ENCODE measurements at regions not wholly inside any gene's neighbourhood (a gene's known extent, or its start where the extent isn't known, plus 50 kb on each side); places are given as distances from the start of the nearest gene placed in this dataset.
"Not testable (repeated sequence)": the region's sequence is repeated elsewhere in the genome, so short reads cannot be mapped to it uniquely, and the experiment has no call there.

- Mint-ChIP-seq H3K36me3 (ENCODE audit: unreplicated experiment) (no peaks in the 10 kb centered on the region), H3K9me3 (ENCODE audit: unreplicated experiment) (no peaks in the 10 kb centered on the region), H3K27me3 (ENCODE audit: unreplicated experiment) (no peaks in the 10 kb centered on the region), H3K4me1 (ENCODE audit: low read depth, unreplicated experiment) (no peaks in the 10 kb centered on the region), H3K4me3 (ENCODE audit: unreplicated experiment) (no peak overlapping the region), H3K27ac (ENCODE audit: unreplicated experiment) (no peak overlapping the region)
- no peak for DNase-seq
- TF ChIP-seq CTCF (IDR thresholded peaks at IDR 0.05; ENCODE audit: partially characterized antibody, unreplicated experiment), result no peak
Measured at GRCh38 chr2:139694327-139694726, 914.1 kb upstream of the NXPH2 start.

- Mint-ChIP-seq H3K36me3 (ENCODE audit: unreplicated experiment) (no peaks in the 10 kb centered on the region), H3K4me3 (ENCODE audit: unreplicated experiment) (no peak overlapping the region), H3K27me3 (ENCODE audit: unreplicated experiment) (peaks cover 2% of the 10 kb centered on the region), H3K9me3 (ENCODE audit: unreplicated experiment) (no peaks in the 10 kb centered on the region), H3K4me1 (ENCODE audit: low read depth, unreplicated experiment) (peaks cover 7% of the 10 kb centered on the region), H3K27ac (ENCODE audit: unreplicated experiment) (no peak overlapping the region)
- DNase-seq, result no peak
- no peak for TF ChIP-seq CTCF (IDR thresholded peaks at IDR 0.05; ENCODE audit: partially characterized antibody, unreplicated experiment)
Measured at GRCh38 chr2:139686205-139686604, 906.0 kb upstream of the NXPH2 start.

GRCh38 chr2:139685090-139685983, 905.1 kb upstream of the NXPH2 start:
- no peaks in the 10 kb centered on the region for H3K9me3 Mint-ChIP-seq (ENCODE audit: unreplicated experiment)
- peaks cover 7% of the 10 kb centered on the region for H3K4me1 Mint-ChIP-seq (ENCODE audit: low read depth, unreplicated experiment)
- no peak for DNase-seq
- no peak overlapping the region for H3K4me3 Mint-ChIP-seq (ENCODE audit: unreplicated experiment)
- H3K27ac Mint-ChIP-seq (ENCODE audit: unreplicated experiment), result no peak overlapping the region
- no peaks in the 10 kb centered on the region for H3K36me3 Mint-ChIP-seq (ENCODE audit: unreplicated experiment)
- no peak for TF ChIP-seq CTCF (IDR thresholded peaks at IDR 0.05; ENCODE audit: partially characterized antibody, unreplicated experiment)
- peaks cover 2% of the 10 kb centered on the region for H3K27me3 Mint-ChIP-seq (ENCODE audit: unreplicated experiment)

- Mint-ChIP-seq H3K27me3 (ENCODE audit: unreplicated experiment) (peaks cover 2% of the 10 kb centered on the region), H3K36me3 (ENCODE audit: unreplicated experiment) (no peaks in the 10 kb centered on the region), H3K4me3 (ENCODE audit: unreplicated experiment) (no peak overlapping the region), H3K27ac (ENCODE audit: unreplicated experiment) (no peak overlapping the region), H3K9me3 (ENCODE audit: unreplicated experiment) (no peaks in the 10 kb centered on the region), H3K4me1 (ENCODE audit: low read depth, unreplicated experiment) (peaks cover 7% of the 10 kb centered on the region)
- DNase-seq, result no peak
- no peak for TF ChIP-seq CTCF (IDR thresholded peaks at IDR 0.05; ENCODE audit: partially characterized antibody, unreplicated experiment)
Measured at GRCh38 chr2:139684286-139684860, 904.2 kb upstream of the NXPH2 start.

GRCh38 chr2:139674577-139674976, 894.4 kb upstream of the NXPH2 start:
- H3K4me1 Mint-ChIP-seq (ENCODE audit: low read depth, unreplicated experiment), result no peaks in the 10 kb centered on the region
- no peak overlapping the region for H3K27ac Mint-ChIP-seq (ENCODE audit: unreplicated experiment)
- no peak overlapping the region for H3K4me3 Mint-ChIP-seq (ENCODE audit: unreplicated experiment)
- H3K9me3 Mint-ChIP-seq (ENCODE audit: unreplicated experiment), result no peaks in the 10 kb centered on the region
- no peak for TF ChIP-seq CTCF (IDR thresholded peaks at IDR 0.05; ENCODE audit: partially characterized antibody, unreplicated experiment)
- no peaks in the 10 kb centered on the region for H3K27me3 Mint-ChIP-seq (ENCODE audit: unreplicated experiment)
- DNase-seq, result no peak
- no peaks in the 10 kb centered on the region for H3K36me3 Mint-ChIP-seq (ENCODE audit: unreplicated experiment)

GRCh38 chr2:139673447-139673846, 893.3 kb upstream of the NXPH2 start:
- H3K36me3 Mint-ChIP-seq (ENCODE audit: unreplicated experiment); H3K27ac Mint-ChIP-seq (ENCODE audit: unreplicated experiment); H3K9me3 Mint-ChIP-seq (ENCODE audit: unreplicated experiment); H3K4me3 Mint-ChIP-seq (ENCODE audit: unreplicated experiment); H3K27me3 Mint-ChIP-seq (ENCODE audit: unreplicated experiment); DNase-seq; H3K4me1 Mint-ChIP-seq (ENCODE audit: low read depth, unreplicated experiment): not testable (repeated sequence)

Measured in glutamatergic neuron (in vitro differentiated cells).